ENCODE measurements at regions not wholly inside any gene's neighbourhood (a gene's known extent, or its start where the extent isn't known, plus 50 kb on each side); places are given as distances from the start of the nearest gene placed in this dataset.
"Not testable (repeated sequence)": the region's sequence is repeated elsewhere in the genome, so short reads cannot be mapped to it uniquely, and the experiment has no call there.

- TF ChIP-seq CTCF (IDR thresholded peaks at IDR 0.05; ENCODE audit: low read depth, low read length, missing input control) (peak; percentile 11), RAD21 (IDR thresholded peaks at IDR 0.05) (peak; percentile 64 to 70)
- TF ChIP-seq TAF1 (conservative IDR thresholded peaks at IDR 0.05); GABPA (IDR thresholded peaks at IDR 0.05 in 1 of 2, conservative IDR thresholded peaks at IDR 0.05 in 1 of 2); REST (IDR thresholded peaks at IDR 0.05); HNF4G (IDR thresholded peaks at IDR 0.05); JUND (IDR thresholded peaks at IDR 0.05); YY1 (IDR thresholded peaks at IDR 0.05); MAX (IDR thresholded peaks at IDR 0.05); SP1 (IDR thresholded peaks at IDR 0.05); FOXA1 (IDR thresholded peaks at IDR 0.05): not testable (repeated sequence)
Measured at GRCh38 chr16:13739621-13740373, 180.2 kb upstream of the ERCC4 start.

Data from liver (tissue), 3 donors.